ENCODE measurements at regions not wholly inside any gene's neighbourhood (a gene's known extent, or its start where the extent isn't known, plus 50 kb on each side); places are given as distances from the start of the nearest gene placed in this dataset.

GRCh38 chr17:13329421-13329820 lies 272.3 kb downstream of the HS3ST3A1 start:
- no peak for DNase-seq (ENCODE audit: extremely low read depth, low read depth)
- TF ChIP-seq CTCF (IDR thresholded peaks at IDR 0.05; ENCODE audit: low read depth, low read length): no peak

- no peak for TF ChIP-seq CTCF (IDR thresholded peaks at IDR 0.05; ENCODE audit: low read depth, low read length)
- DNase-seq (ENCODE audit: extremely low read depth, low read depth): no peak
These were observed 277.7 kb downstream of the HS3ST3A1 start for GRCh38 chr17:13323990-13324389.

GRCh38 chr17:13321951-13322701 lies 279.6 kb downstream of the HS3ST3A1 start:
- TF ChIP-seq CTCF (IDR thresholded peaks at IDR 0.05; ENCODE audit: low read depth, low read length): no peak
- DNase-seq (ENCODE audit: extremely low read depth, low read depth): no peak

GRCh38 chr17:13320046-13320785 lies 281.5 kb downstream of the HS3ST3A1 start:
- no peak for TF ChIP-seq CTCF (IDR thresholded peaks at IDR 0.05; ENCODE audit: low read depth, low read length)
- DNase-seq (ENCODE audit: extremely low read depth, low read depth): no peak

DNA sequence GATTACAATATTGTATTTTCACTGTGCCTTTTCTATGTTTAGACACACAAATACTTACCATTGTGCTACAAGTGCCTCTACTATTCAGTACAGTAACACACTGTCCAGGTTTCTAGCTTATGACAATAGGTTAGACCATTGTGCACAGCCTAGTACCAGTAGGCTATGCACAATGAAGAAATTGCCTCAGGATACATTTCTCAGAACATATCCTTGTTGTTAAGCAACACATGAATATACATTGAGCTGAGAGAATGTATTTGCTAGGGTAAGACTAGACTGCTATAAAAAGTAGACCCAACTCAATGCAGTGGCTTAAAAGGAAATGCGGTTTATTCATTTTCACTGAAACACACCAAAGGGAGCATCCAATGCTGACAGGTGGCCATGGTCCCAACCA lies 285.1 kb downstream of the HS3ST3A1 start:
- no peak for DNase-seq (ENCODE audit: extremely low read depth, low read depth)
- TF ChIP-seq CTCF (IDR thresholded peaks at IDR 0.05; ENCODE audit: low read depth, low read length): no peak

- no peak for TF ChIP-seq CTCF (IDR thresholded peaks at IDR 0.05; ENCODE audit: low read depth, low read length)
- peak; percentile 73 for DNase-seq (ENCODE audit: extremely low read depth, low read depth)
These were observed 290.4 kb downstream of the HS3ST3A1 start for GRCh38 chr17:13311306-13311705.

DNA sequence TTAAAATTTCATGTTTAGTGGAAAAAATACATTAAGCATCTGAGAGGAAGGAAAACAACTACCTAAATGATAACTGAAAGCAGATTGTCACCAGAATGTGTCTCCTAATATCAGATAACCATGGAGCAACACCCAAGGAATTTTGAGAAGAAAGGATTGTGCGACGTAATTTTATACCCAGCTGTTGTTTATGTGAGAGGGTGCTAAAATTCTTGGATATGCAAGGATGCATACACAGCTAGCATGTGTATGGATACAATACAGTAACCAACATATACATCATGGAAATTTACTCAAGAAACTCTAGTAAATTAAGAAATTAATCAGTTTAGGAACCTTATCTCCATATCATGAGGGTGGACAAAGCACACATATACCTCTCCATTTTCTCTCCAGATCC lies 290.9 kb downstream of the HS3ST3A1 start:
- TF ChIP-seq CTCF (IDR thresholded peaks at IDR 0.05; ENCODE audit: low read depth, low read length): no peak
- no peak for DNase-seq (ENCODE audit: extremely low read depth, low read depth)
